Stimulated activated naive B cell treated with anti-CD40 and anti-IgM and Interleukin-4, amounts not matched to agents 10 μg/mL and 1 μg/mL and 100 μg/mL, for 72 hours (primary cell): ENCODE measurements at regions not wholly inside any gene's neighbourhood (a gene's known extent, or its start where the extent isn't known, plus 50 kb on each side); places are given as distances from the start of the nearest gene placed in this dataset.

Experiments
- ATAC-seq, 2 donors: fragments of 150-1000 bp; cut with Tn5 transposase; replicated peaks; 2 replicates each; pipeline ENCODE4 v1.10.0; 2021; ENCODE audit warnings: moderate library complexity in 1 of 2
- DNase-seq: peaks from one replicate; pipeline ENCODE4 v3.0.0; 2021
- H3K27ac Mint-ChIP-seq: one replicate; pipeline ENCODE4 v1.8.0; 2022; ENCODE audit warnings: mild to moderate bottlenecking, mixed read lengths
- H3K27me3 Mint-ChIP-seq, 2 donors: one replicate each; pipeline ENCODE4 v1.8.0; 2022; ENCODE audit warnings: mixed read lengths in 2 of 2
- H3K36me3 Mint-ChIP-seq, 2 donors: one replicate each; pipeline ENCODE4 v1.8.0; 2022; ENCODE audit warnings: mixed read lengths in 2 of 2, mild to moderate bottlenecking in 1 of 2
- H3K4me1 Mint-ChIP-seq, 2 donors: one replicate each; pipeline ENCODE4 v1.8.0; 2022; ENCODE audit warnings: mixed read lengths in 2 of 2, mild to moderate bottlenecking in 1 of 2
- H3K4me3 Mint-ChIP-seq, 2 donors: one replicate each; pipeline ENCODE4 v1.8.0; 2022; ENCODE audit warnings: mild to moderate bottlenecking in 2 of 2, mixed read lengths in 2 of 2, moderate library complexity in 1 of 2
- H3K9me3 Mint-ChIP-seq, 2 donors: one replicate each; pipeline ENCODE4 v1.8.0; 2022; ENCODE audit warnings: mixed read lengths in 2 of 2, mild to moderate bottlenecking in 1 of 2

DNA sequence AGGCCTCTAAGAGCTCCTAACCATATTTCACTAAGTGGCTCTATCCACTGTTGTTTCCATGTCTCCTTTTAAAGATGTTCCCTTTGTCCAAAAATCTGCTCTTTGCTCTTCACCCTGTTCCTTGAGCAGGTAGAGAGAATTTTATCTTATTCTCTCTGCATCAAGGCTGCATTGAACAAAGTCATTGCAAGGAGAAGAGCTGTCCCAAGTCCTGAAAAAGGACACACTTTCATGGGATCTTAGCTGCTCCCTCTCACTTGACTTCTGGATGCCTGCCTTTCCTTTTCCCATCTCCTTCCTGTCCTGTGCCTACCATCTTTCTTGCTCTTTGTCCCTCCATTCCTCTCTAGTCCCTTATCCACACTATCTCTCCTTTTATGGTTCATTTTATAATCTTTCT lies 235.2 kb upstream of the THSD7B start:
- H3K36me3 Mint-ChIP-seq, result no peaks in the 10 kb centered on the region
- H3K4me3 Mint-ChIP-seq, result no peak overlapping the region
- no peak for DNase-seq
- peaks cover 8 to 22% of the 10 kb centered on the region in 2 donors for H3K27me3 Mint-ChIP-seq
- no peak for ATAC-seq
- H3K27ac Mint-ChIP-seq, result no peak overlapping the region
- no peaks in the 10 kb centered on the region for H3K4me1 Mint-ChIP-seq
- no peaks in the 10 kb centered on the region for H3K9me3 Mint-ChIP-seq

DNA sequence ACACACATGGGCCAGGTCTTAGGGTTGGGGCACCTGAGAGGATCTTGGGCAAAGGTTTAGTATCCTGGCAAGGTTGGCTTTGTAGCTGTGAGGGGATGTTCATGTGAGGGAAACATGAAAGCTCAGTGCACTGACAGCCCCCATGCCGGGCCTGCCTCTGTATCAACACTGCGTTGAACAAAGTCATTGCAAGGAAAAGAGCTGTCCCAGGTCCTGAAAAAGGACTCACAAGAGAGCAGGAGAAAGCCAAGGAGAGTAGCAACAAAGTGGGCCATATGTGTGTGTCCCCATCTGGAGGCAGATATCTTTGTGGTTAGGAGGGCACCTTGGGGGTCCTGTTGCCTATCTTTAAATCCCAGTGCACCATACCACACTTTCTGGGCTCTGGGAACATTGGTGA lies 237.8 kb upstream of the THSD7B start:
- Mint-ChIP-seq H3K9me3 (no peaks in the 10 kb centered on the region), H3K27me3 (peaks cover 8 to 16% of the 10 kb centered on the region in 2 donors), H3K4me1 (no peaks in the 10 kb centered on the region), H3K4me3 (no peak overlapping the region), H3K27ac (no peak overlapping the region), H3K36me3 (no peaks in the 10 kb centered on the region)
- ATAC-seq (no peak), DNase-seq (no peak)

DNA sequence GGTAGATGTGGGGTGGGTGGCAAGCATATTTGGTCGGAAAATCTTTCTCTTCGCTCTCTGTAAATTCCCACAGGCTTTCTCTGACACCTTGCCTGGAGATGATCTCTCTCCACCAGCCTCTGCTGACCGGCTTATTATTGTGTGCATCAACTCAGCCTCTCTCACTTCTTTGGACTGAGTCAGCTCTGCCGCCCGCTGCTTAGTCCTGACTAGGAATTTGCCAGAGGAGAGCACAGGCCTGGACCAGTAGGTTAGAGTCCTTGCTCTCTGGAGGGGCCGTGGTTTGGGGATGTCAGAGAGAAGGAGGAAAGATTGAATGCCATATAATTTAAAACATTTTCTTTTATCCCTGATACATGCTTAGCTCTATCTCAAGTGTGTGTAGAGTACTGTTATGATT lies 242.6 kb upstream of the THSD7B start:
- no peak overlapping the region for H3K27ac Mint-ChIP-seq
- H3K4me1 Mint-ChIP-seq, result no peaks in the 10 kb centered on the region
- H3K4me3 Mint-ChIP-seq, result no peak overlapping the region
- no peaks in the 10 kb centered on the region for H3K36me3 Mint-ChIP-seq
- ATAC-seq, result no peak
- H3K9me3 Mint-ChIP-seq, result no peaks in the 10 kb centered on the region
- no peak for DNase-seq
- H3K27me3 Mint-ChIP-seq, result peaks cover 0 to 9% of the 10 kb centered on the region in 2 donors

DNA sequence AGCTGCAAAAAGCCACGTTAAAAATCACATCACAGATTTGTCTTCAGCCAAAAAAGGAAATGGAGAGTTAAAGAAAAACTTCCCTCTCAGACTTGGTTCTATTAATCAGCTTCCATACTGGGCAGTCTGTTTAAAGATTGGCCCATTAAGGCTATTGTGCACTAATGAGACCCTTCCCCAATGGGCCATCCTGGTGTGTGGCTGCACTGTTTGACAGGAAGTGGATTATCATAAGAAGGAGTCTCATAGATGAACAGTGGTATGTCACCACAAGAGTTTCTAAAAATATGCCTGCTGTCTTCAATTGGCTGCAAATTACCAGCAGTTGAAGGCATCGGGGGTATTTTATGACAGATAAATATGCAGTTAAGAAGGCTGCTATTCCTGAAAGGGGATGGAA lies 247.6 kb upstream of the THSD7B start:
- Mint-ChIP-seq H3K27ac (no peak overlapping the region), H3K4me3 (no peak overlapping the region), H3K9me3 (peaks cover 0 to 3% of the 10 kb centered on the region in 2 donors), H3K4me1 (no peaks in the 10 kb centered on the region), H3K27me3 (peaks cover 17 to 20% of the 10 kb centered on the region in 2 donors), H3K36me3 (no peaks in the 10 kb centered on the region)
- DNase-seq, result no peak
- no peak for ATAC-seq

DNA sequence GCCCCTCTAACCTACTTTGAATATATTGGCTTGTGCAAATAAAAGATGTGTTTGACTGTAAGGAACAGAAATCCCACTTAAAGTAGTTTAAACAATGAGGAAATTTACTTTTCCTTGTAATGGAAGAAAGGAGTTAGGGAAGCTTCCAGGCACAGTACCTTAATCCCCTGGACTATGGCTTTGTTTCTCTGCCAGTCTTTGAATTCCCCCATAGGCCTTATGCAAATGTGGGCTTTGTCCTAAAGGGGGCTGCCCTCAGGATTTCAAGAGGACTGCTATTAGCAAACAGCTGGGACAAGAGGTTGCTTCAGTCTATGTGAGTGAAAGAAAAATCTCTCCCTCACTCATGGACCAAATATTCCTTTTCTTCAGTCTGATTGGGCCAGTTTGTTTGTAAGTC lies 255.1 kb upstream of the THSD7B start:
- Mint-ChIP-seq H3K9me3 (peaks cover 0 to 4% of the 10 kb centered on the region in 2 donors), H3K4me3 (no peak overlapping the region)
- no peak for DNase-seq

DNA sequence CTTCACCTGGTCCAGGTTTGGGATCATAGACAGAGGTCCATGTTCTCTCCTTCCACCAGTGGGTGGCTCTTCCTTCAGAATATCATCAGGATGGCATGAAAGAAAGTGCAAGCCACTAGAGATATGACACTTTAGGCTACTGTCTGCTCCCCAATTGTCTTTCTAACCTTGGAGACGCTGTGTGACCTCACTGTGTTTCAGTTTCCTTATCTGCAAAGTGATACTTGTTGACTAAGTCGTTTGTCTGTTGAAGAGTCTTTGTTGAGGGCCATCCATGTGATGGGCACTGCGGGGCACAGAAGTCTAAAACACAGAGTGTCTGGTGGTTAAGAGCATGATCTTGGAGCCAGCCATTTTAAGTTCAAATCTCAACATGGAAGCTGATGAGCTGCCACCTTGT lies 259.9 kb upstream of the THSD7B start:
- ATAC-seq, result no peak
- Mint-ChIP-seq H3K36me3 (no peaks in the 10 kb centered on the region), H3K27ac (no peak overlapping the region), H3K4me1 (no peaks in the 10 kb centered on the region), H3K4me3 (no peak overlapping the region), H3K27me3 (peaks cover 7 to 10% of the 10 kb centered on the region in 2 donors), H3K9me3 (no peaks in the 10 kb centered on the region)
- no peak for DNase-seq

More for the DNA sequence above, 255.1 kb upstream of the THSD7B start:
- Mint-ChIP-seq H3K27ac (no peak overlapping the region), H3K36me3 (no peaks in the 10 kb centered on the region), H3K27me3 (peaks cover 12 to 29% of the 10 kb centered on the region in 2 donors), H3K4me1 (no peaks in the 10 kb centered on the region)
- ATAC-seq, result no peak

DNA sequence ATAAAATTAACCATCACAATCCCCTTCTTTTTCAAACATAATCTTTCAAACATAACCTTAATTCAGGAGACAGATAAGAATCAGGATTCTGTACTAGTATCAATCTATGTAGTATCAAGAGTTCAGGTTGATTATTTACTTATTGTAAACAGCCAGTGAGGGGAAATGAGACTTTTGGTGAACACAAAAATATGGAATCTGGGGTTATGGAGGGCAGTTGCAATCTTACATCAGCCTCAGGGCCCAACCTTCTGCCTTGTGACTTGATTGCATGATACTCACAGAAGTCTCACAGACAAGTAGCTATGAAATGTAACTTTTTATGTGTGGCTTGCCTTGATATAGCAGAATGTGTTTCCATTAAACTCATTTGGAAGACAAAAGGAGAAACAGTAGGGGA lies 262.7 kb upstream of the THSD7B start:
- Mint-ChIP-seq H3K27ac (no peak overlapping the region), H3K27me3 (peaks cover 0 to 7% of the 10 kb centered on the region in 2 donors), H3K9me3 (peaks cover 1 to 4% of the 10 kb centered on the region in 2 donors), H3K4me3 (no peak overlapping the region), H3K4me1 (no peaks in the 10 kb centered on the region), H3K36me3 (no peaks in the 10 kb centered on the region)
- ATAC-seq (no peak), DNase-seq (no peak)

DNA sequence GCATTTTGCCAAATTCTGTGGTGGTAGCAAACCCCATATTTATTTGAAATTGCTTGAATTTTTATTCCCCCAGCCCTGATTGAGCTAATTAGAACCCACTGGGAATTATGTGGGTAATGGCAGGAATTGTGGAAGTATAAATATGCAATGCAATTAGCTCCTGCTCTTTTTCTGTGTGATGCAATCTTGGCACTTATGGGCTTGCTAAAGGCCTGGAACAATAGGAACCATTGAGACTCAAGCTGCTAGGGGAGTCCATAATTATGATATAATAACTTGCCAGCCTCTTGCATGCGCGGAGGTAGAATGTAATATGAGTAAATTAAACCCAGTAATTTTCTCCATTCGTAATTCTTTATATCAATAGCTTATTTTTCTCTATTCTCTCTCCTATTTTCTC lies 267.6 kb upstream of the THSD7B start:
- DNase-seq (no peak), ATAC-seq (no peak)
- Mint-ChIP-seq H3K9me3 (peaks cover 4 to 5% of the 10 kb centered on the region in 2 donors), H3K27me3 (peaks cover 18% of the 10 kb centered on the region in 2 donors), H3K4me1 (peaks cover 0 to 2% of the 10 kb centered on the region in 2 donors), H3K27ac (no peak overlapping the region), H3K36me3 (no peaks in the 10 kb centered on the region), H3K4me3 (no peak overlapping the region)

DNA sequence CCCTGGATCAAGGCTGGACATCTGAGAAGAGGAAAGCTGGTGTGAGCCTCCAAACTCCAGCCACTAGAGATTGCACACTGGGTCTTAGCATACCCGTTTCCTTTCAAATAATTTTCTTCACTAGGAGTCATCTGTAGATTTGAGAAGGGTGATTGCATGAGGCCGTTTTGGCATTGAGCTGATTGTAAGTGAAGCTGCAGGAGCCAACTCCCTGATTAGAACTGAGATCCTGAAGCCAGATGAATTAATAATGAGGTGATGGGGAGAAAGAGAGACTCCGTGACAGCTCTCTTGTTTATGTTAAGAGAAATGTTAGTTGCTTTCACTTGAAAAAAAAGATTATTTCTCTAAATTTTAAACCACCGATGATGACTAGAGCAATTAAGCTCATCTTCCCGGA lies 268.4 kb upstream of the THSD7B start:
- Mint-ChIP-seq H3K36me3 (no peaks in the 10 kb centered on the region), H3K27ac (no peak overlapping the region), H3K27me3 (peaks cover 18 to 19% of the 10 kb centered on the region in 2 donors), H3K4me3 (no peak overlapping the region), H3K4me1 (peaks cover 0 to 2% of the 10 kb centered on the region in 2 donors), H3K9me3 (peaks cover 4 to 5% of the 10 kb centered on the region in 2 donors)
- ATAC-seq (no peak), DNase-seq (no peak)

DNA sequence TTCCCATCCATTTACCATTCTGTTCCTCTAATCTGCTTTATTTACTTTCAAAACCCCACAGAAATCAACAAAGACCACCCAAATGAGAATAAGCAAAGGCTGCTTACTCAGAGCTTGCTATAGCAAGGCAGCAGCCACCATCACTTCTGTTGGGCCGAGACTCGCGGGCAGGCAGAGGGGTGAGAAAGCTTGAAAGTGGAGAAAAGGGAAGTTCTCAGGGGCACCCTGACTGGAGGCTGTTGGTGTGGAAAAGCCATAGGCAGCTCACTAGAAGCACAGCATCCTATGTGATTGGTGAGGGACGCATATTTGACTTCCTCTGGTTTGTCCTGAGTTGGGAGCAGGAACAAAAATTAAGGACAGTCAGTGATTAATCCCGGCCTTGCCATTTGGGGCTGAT lies 269.7 kb upstream of the THSD7B start:
- DNase-seq (peak; percentile 20), ATAC-seq (peak; percentile 89 to 97)
- H3K36me3 Mint-ChIP-seq, result no peaks in the 10 kb centered on the region
- H3K27me3 Mint-ChIP-seq, result peaks cover 17 to 26% of the 10 kb centered on the region in 2 donors
- peaks cover 0 to 2% of the 10 kb centered on the region in 2 donors for H3K4me1 Mint-ChIP-seq
- no peak overlapping the region for H3K27ac Mint-ChIP-seq
- no peak overlapping the region for H3K4me3 Mint-ChIP-seq
- H3K9me3 Mint-ChIP-seq, result peaks cover 7 to 10% of the 10 kb centered on the region in 2 donors

DNA sequence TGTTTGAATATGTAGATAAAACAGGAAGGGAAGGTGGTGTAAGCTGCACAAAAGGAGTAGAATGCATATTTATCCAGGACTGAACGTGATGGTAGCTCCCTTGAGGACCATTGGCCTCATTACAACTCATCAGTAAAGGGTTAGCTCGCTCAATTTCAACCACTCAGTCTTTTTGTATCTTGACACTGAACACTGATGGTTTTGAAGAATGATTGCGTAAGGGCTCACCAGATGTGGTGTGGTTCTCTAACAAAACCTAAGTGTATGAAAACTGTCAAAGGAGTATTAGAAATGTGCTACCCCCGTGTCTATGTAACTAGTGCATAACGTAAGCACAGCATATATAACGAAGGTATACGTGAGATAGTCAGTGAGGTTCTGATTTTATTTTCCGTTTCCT lies 272.4 kb upstream of the THSD7B start:
- Mint-ChIP-seq H3K36me3 (no peaks in the 10 kb centered on the region), H3K27ac (no peak overlapping the region), H3K4me3 (no peak overlapping the region), H3K9me3 (peaks cover 5 to 7% of the 10 kb centered on the region in 2 donors), H3K4me1 (peaks cover 0 to 2% of the 10 kb centered on the region in 2 donors), H3K27me3 (peaks cover 22 to 26% of the 10 kb centered on the region in 2 donors)
- ATAC-seq, result no peak
- no peak for DNase-seq

DNA sequence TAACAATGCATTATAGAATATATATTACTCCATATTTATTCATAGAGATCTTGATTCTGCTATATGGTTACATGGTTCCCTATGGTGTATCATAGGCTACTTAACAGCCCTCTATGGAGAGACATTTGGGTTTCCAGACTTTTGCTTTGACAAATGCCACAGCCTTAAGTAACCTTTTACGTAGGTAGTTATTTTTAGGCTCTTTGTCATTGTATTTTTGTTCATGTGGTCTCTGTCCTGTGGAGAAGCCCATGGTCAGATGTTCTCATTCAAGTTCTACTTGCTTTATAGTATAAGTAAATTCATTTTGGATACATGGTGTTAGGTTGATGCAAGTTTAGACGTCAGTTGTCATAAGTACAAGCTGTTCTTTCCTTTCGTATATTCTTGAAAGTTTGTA lies 275.2 kb upstream of the THSD7B start:
- peaks cover 3 to 7% of the 10 kb centered on the region in 2 donors for H3K9me3 Mint-ChIP-seq
- DNase-seq (no peak), ATAC-seq (no peak)
- peaks cover 5% of the 10 kb centered on the region in 2 donors for H3K4me1 Mint-ChIP-seq
- H3K27ac Mint-ChIP-seq, result no peak overlapping the region
- H3K36me3 Mint-ChIP-seq, result no peaks in the 10 kb centered on the region
- H3K4me3 Mint-ChIP-seq, result no peak overlapping the region
- peaks cover 20 to 24% of the 10 kb centered on the region in 2 donors for H3K27me3 Mint-ChIP-seq

DNA sequence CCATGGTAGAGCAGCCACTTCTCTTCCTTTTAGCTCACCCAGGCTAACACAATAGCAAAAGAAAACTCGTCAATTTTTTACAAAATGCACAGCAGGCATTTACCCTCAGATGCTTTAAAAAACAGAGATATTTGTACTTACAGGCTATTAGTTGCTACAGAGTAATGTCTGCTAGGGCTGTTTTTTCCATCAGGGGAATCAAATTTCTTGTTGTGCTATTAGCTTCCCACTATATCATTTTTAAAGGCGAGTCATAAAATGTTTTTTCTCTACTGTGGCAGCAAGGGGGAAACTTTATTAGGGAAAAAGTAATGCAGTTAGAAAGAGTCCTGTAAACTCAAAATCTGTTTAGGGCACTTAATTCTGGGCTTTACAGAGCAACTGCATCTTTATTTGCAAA lies 277.9 kb upstream of the THSD7B start:
- Mint-ChIP-seq H3K27ac (no peak overlapping the region), H3K27me3 (peaks cover 14 to 19% of the 10 kb centered on the region in 2 donors), H3K4me1 (peaks cover 5% of the 10 kb centered on the region in 2 donors), H3K4me3 (no peak overlapping the region), H3K36me3 (no peaks in the 10 kb centered on the region), H3K9me3 (peaks cover 5 to 7% of the 10 kb centered on the region in 2 donors)
- no peak for DNase-seq
- no peak for ATAC-seq

DNA sequence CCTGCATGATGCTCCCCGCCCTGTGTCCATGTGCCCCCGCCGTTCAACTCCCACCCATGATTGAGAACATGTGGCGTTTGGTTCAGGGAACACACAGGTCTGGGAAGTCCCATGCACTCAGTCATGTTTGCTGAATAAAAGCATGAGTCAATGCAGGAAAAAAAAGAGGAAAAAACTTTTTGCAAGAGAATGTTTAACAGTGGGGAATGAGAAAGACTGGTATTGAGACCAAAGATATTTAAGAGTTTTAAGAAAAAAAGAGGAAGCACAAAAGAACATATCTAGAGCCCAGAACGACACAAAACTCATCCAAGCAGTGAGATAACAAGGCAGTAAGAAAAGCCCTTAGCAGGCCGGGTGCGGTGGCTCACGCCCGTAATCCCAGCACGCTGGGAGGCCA lies 279.2 kb upstream of the THSD7B start:
- no peak overlapping the region for H3K27ac Mint-ChIP-seq
- H3K4me1 Mint-ChIP-seq, result peaks cover 5% of the 10 kb centered on the region in 2 donors
- peaks cover 6 to 12% of the 10 kb centered on the region in 2 donors for H3K27me3 Mint-ChIP-seq
- ATAC-seq, result peak; percentile 85 to 93
- H3K4me3 Mint-ChIP-seq, result no peak overlapping the region
- no peaks in the 10 kb centered on the region for H3K36me3 Mint-ChIP-seq
- H3K9me3 Mint-ChIP-seq, result peaks cover 0 to 3% of the 10 kb centered on the region in 2 donors
- DNase-seq, result peak; percentile 12

DNA sequence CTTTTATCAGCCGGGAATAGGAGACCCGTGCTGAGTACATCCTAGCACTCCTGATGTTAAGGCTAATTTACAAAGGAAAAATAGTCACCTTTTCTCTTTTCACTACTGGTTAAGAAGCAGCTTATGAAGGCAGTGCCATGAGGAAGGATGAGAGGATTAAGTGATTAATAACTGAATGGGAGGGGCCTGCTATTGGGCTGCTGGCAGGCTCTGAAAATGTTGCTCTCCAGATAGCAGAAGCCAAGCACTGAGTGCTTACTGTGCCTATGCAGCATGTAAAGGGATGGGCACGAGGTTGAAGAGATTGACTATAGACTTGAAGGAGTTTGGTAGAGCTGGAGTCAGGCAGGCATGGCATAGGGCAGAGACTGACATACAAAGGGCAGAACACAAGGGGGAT lies 282.4 kb upstream of the THSD7B start:
- Mint-ChIP-seq H3K9me3 (peaks cover 11 to 13% of the 10 kb centered on the region in 2 donors), H3K36me3 (peaks cover under 1 to 4% of the 10 kb centered on the region in 2 donors), H3K4me1 (peaks cover 5% of the 10 kb centered on the region in 2 donors), H3K27me3 (peaks cover 6 to 8% of the 10 kb centered on the region in 2 donors), H3K4me3 (no peak overlapping the region), H3K27ac (no peak overlapping the region)
- ATAC-seq, result no peak
- DNase-seq, result no peak

DNA sequence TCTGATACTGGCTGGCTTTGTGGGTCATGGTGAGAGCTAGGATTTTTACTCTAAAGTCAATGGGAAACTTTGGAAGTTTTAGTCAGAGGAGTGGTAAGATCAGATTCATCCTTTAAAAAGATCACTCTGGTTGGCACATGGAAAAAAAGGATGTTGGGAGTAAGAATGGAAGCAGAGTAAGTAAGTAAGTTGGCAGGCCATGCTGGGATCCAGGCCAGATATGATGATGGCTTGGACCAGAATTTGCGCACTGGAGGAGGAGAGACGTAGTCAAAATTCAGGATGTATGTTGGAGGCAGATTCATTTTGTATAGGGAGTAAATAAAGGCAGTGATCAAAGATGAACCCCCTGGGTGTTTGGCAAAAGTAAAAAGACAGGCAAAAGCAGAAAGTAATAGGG lies 283.3 kb upstream of the THSD7B start:
- Mint-ChIP-seq H3K36me3 (peaks cover 4% of the 10 kb centered on the region in 2 donors), H3K4me1 (peaks cover 3 to 5% of the 10 kb centered on the region in 2 donors), H3K27ac (no peak overlapping the region), H3K27me3 (peaks cover 2 to 6% of the 10 kb centered on the region in 2 donors), H3K9me3 (peaks cover 15 to 17% of the 10 kb centered on the region in 2 donors), H3K4me3 (no peak overlapping the region)
- DNase-seq, result no peak
- no peak for ATAC-seq
